ENCODE measurements at regions not wholly inside any gene's neighbourhood (a gene's known extent, or its start where the extent isn't known, plus 50 kb on each side); places are given as distances from the start of the nearest gene placed in this dataset.

GRCh38 chr1:181369416-181369815, 113.9 kb upstream of the CACNA1E start:
- intact Hi-C loops (cut with micrococcal nuclease; ENCODE audit: unreplicated experiment) = no loop called here

GRCh38 chr1:181383695-181384094, 99.6 kb upstream of the CACNA1E start:
- Histone ChIP-seq H3K9me2 (ENCODE audit: insufficient read depth, low read length) (no peaks in the 10 kb centered on the region), H3K27ac (ENCODE audit: low read depth, low read length, poor library complexity, severe bottlenecking) (no peak overlapping the region), H3K4me1 (ENCODE audit: insufficient read depth, low read length, poor library complexity, severe bottlenecking) (no peaks in the 10 kb centered on the region), H4K20me1 (ENCODE audit: insufficient read depth, low read length) (no peaks in the 10 kb centered on the region), H3K4me3 (ENCODE audit: low read depth, low read length, poor library complexity, severe bottlenecking) (no peak overlapping the region), H3K36me3 (ENCODE audit: insufficient read depth, low read length) (no peaks in the 10 kb centered on the region), H3K79me2 (ENCODE audit: insufficient read depth, low read depth, low read length) (no peaks in the 10 kb centered on the region), H3K4me2 (ENCODE audit: low read length) (no peak overlapping the region), H2AFZ (ENCODE audit: low read length) (no peak overlapping the region), H3K9me3 (ENCODE audit: low read length) (no peaks in the 10 kb centered on the region)
- TF ChIP-seq EZH2phosphoT487 (IDR thresholded peaks at IDR 0.05; ENCODE audit: borderline replicate concordance, low read depth, low read length) = no peak
- no peak for TF ChIP-seq CTCF (conservative IDR thresholded peaks at IDR 0.05; ENCODE audit: low read length)
- DNase-seq (ENCODE audit: low spot score) = no peak
- no TSS peak for BruUV-seq (replicated peaks)
- intact Hi-C loops (cut with micrococcal nuclease; ENCODE audit: unreplicated experiment) = no loop called here
- ChIA-PET POLR2A (interaction anchor here (1.1 kb wide), 1 partner anchor 25 kb away, joined by 3 read pairs; no protein-coding TSS in a partner anchor), CTCF (ENCODE audit: unreplicated experiment) (no interaction called here)

More at GRCh38 chr1:181369416-181369815, 113.9 kb upstream of the CACNA1E start:
- ChIA-PET POLR2A (no interaction called here), CTCF (ENCODE audit: unreplicated experiment) (no interaction called here)
- Histone ChIP-seq H2AFZ (ENCODE audit: low read length) (no peak overlapping the region), H3K36me3 (ENCODE audit: insufficient read depth, low read length) (no peaks in the 10 kb centered on the region), H3K4me1 (ENCODE audit: insufficient read depth, low read length, poor library complexity, severe bottlenecking) (no peaks in the 10 kb centered on the region), H3K9me3 (ENCODE audit: low read length) (no peaks in the 10 kb centered on the region), H3K4me2 (ENCODE audit: low read length) (no peak overlapping the region), H3K27ac (ENCODE audit: low read depth, low read length, poor library complexity, severe bottlenecking) (no peak overlapping the region), H3K9me2 (ENCODE audit: insufficient read depth, low read length) (no peaks in the 10 kb centered on the region), H3K79me2 (ENCODE audit: insufficient read depth, low read depth, low read length) (no peaks in the 10 kb centered on the region), H3K4me3 (ENCODE audit: low read depth, low read length, poor library complexity, severe bottlenecking) (no peak overlapping the region), H4K20me1 (ENCODE audit: insufficient read depth, low read length) (no peaks in the 10 kb centered on the region)
- BruUV-seq (replicated peaks) = no TSS peak
- TF ChIP-seq EZH2phosphoT487 (IDR thresholded peaks at IDR 0.05; ENCODE audit: borderline replicate concordance, low read depth, low read length) (no peak), CTCF (conservative IDR thresholded peaks at IDR 0.05; ENCODE audit: low read length) (no peak)
- no peak for DNase-seq (ENCODE audit: low spot score)

- no peak for DNase-seq (ENCODE audit: low spot score)
- Histone ChIP-seq H3K4me1 (ENCODE audit: insufficient read depth, low read length, poor library complexity, severe bottlenecking) (no peaks in the 10 kb centered on the region), H3K4me2 (ENCODE audit: low read length) (no peak overlapping the region), H3K9me2 (ENCODE audit: insufficient read depth, low read length) (no peaks in the 10 kb centered on the region), H3K27ac (ENCODE audit: low read depth, low read length, poor library complexity, severe bottlenecking) (no peak overlapping the region), H4K20me1 (ENCODE audit: insufficient read depth, low read length) (no peaks in the 10 kb centered on the region), H3K36me3 (ENCODE audit: insufficient read depth, low read length) (no peaks in the 10 kb centered on the region), H3K9me3 (ENCODE audit: low read length) (no peaks in the 10 kb centered on the region), H3K4me3 (ENCODE audit: low read depth, low read length, poor library complexity, severe bottlenecking) (no peak overlapping the region), H3K79me2 (ENCODE audit: insufficient read depth, low read depth, low read length) (no peaks in the 10 kb centered on the region), H2AFZ (ENCODE audit: low read length) (no peak overlapping the region)
- intact Hi-C loops (cut with micrococcal nuclease; ENCODE audit: unreplicated experiment) = no loop called here
- CTCF ChIA-PET (ENCODE audit: unreplicated experiment) = no interaction called here
- BruUV-seq (replicated peaks) = no TSS peak
- no peak for TF ChIP-seq EZH2phosphoT487 (IDR thresholded peaks at IDR 0.05; ENCODE audit: borderline replicate concordance, low read depth, low read length)
- no peak for TF ChIP-seq CTCF (conservative IDR thresholded peaks at IDR 0.05; ENCODE audit: low read length)
- POLR2A ChIA-PET = no interaction called here
Observed at GRCh38 chr1:181386340-181386739, 97.0 kb upstream of the CACNA1E start.
